Kidney (tissue), 13 donors: ENCODE measurements at regions not wholly inside any gene's neighbourhood (a gene's known extent, or its start where the extent isn't known, plus 50 kb on each side); places are given as distances from the start of the nearest gene placed in this dataset.
"Not testable (repeated sequence)": the region's sequence is repeated elsewhere in the genome, so short reads cannot be mapped to it uniquely, and the experiment has no call there.

Experiments used
- DNase-seq, 5 donors: peaks; one replicate each; pipeline ENCODE4 v3.0.0-alpha.2; 2013 to 2020
- FAIRE-seq: peaks from 2 replicates; lab custom pipeline; 2012; peaks lifted over from hg19 to GRCh38; lab: Jason Lieb, UNC
- H3K27ac ChIP-seq, 2 donors: one replicate each; pipeline ENCODE4 v1.7.0; 2013; ENCODE audit warnings: low read depth in 2 of 2, low read length in 2 of 2, inconsistent platforms in 1 of 2
- H3K27me3 ChIP-seq: one replicate; pipeline ENCODE4 v1.7.1; 2013; ENCODE audit warnings: low read length, inconsistent platforms; ENCODE audit not compliant: control insufficient read depth, insufficient read depth
- H3K36me3 ChIP-seq, 3 donors: one replicate each; pipeline versions ENCODE4 v1.7.0 to v1.7.1; 2013; ENCODE audit warnings: low read length in 3 of 3, control low read depth in 1 of 3, inconsistent platforms in 1 of 3; ENCODE audit not compliant: insufficient read depth in 3 of 3, control insufficient read depth in 2 of 3
- H3K4me1 ChIP-seq, 3 donors: one replicate each; pipeline versions ENCODE4 v1.7.0 to v1.7.1; 2013; ENCODE audit warnings: low read length in 3 of 3, inconsistent platforms in 1 of 3, low read depth in 1 of 3; ENCODE audit not compliant: control insufficient read depth in 2 of 3, insufficient read depth in 2 of 3
- H3K4me3 ChIP-seq, 3 donors: one replicate each; pipeline versions ENCODE4 v1.7.0 to v1.8.1; 2013; ENCODE audit warnings: low read length in 3 of 3, control low read depth in 1 of 3, inconsistent platforms in 1 of 3
- H3K9ac ChIP-seq, 3 donors: one replicate each; pipeline versions ENCODE4 v1.7.0 to v1.7.1; 2013; ENCODE audit warnings: low read length in 3 of 3, control low read depth in 1 of 3, inconsistent platforms in 1 of 3
- H3K9me3 ChIP-seq, 3 donors: one replicate each; pipeline versions ENCODE4 v1.7.0 to v1.7.1; 2013; ENCODE audit warnings: low read length in 3 of 3, control low read depth in 1 of 3, inconsistent platforms in 1 of 3; ENCODE audit not compliant: control insufficient read depth in 2 of 3, insufficient read depth in 1 of 3
- CTCF ChIP-seq: IDR thresholded peaks from 3 replicates; pipeline ENCODE4 v1.5.1; 2012; ENCODE audit warnings: mild to moderate bottlenecking, moderate library complexity, borderline replicate concordance; ENCODE audit not compliant: insufficient read depth; ENCODE audit errors: extremely low read depth
- intact Hi-C: fragments of 100-400 bp; cut with DNase I; formaldehyde crosslinking; loops from one replicate; pipeline ENCODE4 v1.11.1; 2022
- donor health status: control.
- donor health status: control.
- donor health status: control.
- donor health status: control.
- donor health status: control.
- donor health status: DM: yes; HTN: yes; CAD: no.
- donor health status: Normal renal cell carcinoma (clear cell type).

- H3K36me3 ChIP-seq = no peaks in the 10 kb centered on the region
- H3K4me1 ChIP-seq = no peaks in the 10 kb centered on the region
- DNase-seq = no peak
- intact Hi-C loops = no loop called here
- no peak overlapping the region for H3K27ac ChIP-seq
- no peak for TF ChIP-seq CTCF
- no peak overlapping the region for H3K4me3 ChIP-seq
- no peaks in the 10 kb centered on the region for H3K9me3 ChIP-seq
- H3K9ac ChIP-seq = no peak overlapping the region
- H3K27me3 ChIP-seq = no peaks in the 10 kb centered on the region
- no peak for FAIRE-seq
Observed at GRCh38 chr4:118410138-118410537, 57.3 kb upstream of the PRSS12 start.

GRCh38 chr4:118417325-118417724 lies 64.5 kb upstream of the PRSS12 start:
- Histone ChIP-seq H3K4me3 (no peak overlapping the region), H3K27me3 (no peaks in the 10 kb centered on the region), H3K9ac (no peak overlapping the region), H3K27ac (no peak overlapping the region), H3K9me3 (no peaks in the 10 kb centered on the region), H3K36me3 (no peaks in the 10 kb centered on the region), H3K4me1 (no peaks in the 10 kb centered on the region)
- TF ChIP-seq CTCF = no peak
- FAIRE-seq (no peak), DNase-seq (no peak)
- intact Hi-C loops = no loop called here

GRCh38 chr4:118417800-118418199 lies 65.0 kb upstream of the PRSS12 start:
- H3K9ac ChIP-seq, FAIRE-seq, H3K36me3 ChIP-seq, intact Hi-C loops, H3K27me3 ChIP-seq, H3K9me3 ChIP-seq, H3K4me3 ChIP-seq, H3K27ac ChIP-seq, H3K4me1 ChIP-seq, DNase-seq: not testable (repeated sequence)

DNA sequence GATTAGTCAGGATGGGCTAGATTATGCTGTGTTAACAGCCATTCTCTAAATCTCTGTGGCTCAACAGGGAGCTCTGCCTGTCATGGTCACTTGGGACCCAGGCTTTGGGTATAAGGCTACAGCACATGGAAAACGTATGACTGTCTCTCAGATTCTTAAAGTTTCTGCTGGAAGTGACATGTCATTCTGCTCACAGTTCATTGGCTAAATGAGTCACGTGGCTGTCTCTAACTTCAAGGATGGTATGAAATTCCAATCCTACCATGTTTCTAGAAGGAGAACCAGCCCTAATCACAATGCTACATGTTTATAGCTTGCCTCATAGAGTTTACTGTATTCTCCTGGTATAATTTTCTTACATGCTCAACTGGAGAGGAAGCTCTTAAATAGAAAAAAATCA lies 65.6 kb upstream of the PRSS12 start:
- H3K36me3 ChIP-seq, H3K4me1 ChIP-seq, H3K9ac ChIP-seq, H3K27me3 ChIP-seq, intact Hi-C loops, H3K9me3 ChIP-seq, H3K27ac ChIP-seq, FAIRE-seq, DNase-seq, H3K4me3 ChIP-seq: not testable (repeated sequence)

DNA sequence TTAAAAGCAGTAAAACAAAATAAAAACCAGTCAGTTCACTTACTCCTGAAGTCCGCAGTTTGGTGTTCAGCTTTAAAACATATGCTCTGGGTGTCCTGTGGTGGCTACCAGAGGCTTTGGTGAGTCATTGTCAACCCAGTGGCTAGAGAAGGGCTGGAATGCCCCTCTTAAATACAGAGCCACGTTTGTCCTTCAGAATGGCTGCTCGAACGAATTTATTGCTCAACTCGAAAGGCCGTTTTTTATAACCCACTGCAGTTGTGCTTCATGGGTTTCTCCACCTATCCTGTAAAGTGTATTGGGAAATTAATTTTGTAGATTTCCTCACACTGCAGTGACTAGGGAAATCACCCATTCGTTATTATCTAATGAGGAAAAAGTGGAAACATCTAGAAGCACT lies 66.8 kb upstream of the PRSS12 start:
- DNase-seq, intact Hi-C loops, H3K27ac ChIP-seq, H3K27me3 ChIP-seq, H3K9me3 ChIP-seq, H3K9ac ChIP-seq, H3K36me3 ChIP-seq, H3K4me1 ChIP-seq, H3K4me3 ChIP-seq, FAIRE-seq: not testable (repeated sequence)
